Caco-2 (cell line): ENCODE measurements at regions not wholly inside any gene's neighbourhood (a gene's known extent, or its start where the extent isn't known, plus 50 kb on each side); places are given as distances from the start of the nearest gene placed in this dataset.

Experiments used
- BruUV-seq: library from RNA; stranded (reverse); fragments of 400-500 nt; replicated peaks from 2 replicates; lab custom pipeline; 2021; lab: Mats Ljungman, UMichigan
- CTCF ChIA-PET: fragments of 300-600 bp; sonication (Branson Sonifier 250); formaldehyde crosslinking; loops from one replicate; lab custom pipeline; 2022; ENCODE audit warnings: antibody characterized with exemption; lab: Charles Lee
- POLR2A ChIA-PET: fragments of 300-600 bp; sonication (Branson Sonifier 250); formaldehyde crosslinking; loops from one replicate; lab custom pipeline; 2022; ENCODE audit warnings: antibody characterized with exemption; lab: Charles Lee
- DNase-seq, 2 experiments: peaks; one replicate each; pipeline versions ENCODE4 v3.0.0 to v3.0.0-alpha.2; 2020 to 2022
- H3K27me3 ChIP-seq: replicated peaks from 2 replicates; pipeline ENCODE4 v1.6.0; 2011; ENCODE audit warnings: low read length; ENCODE audit not compliant: control insufficient read depth, insufficient read depth
- H3K36me3 ChIP-seq: 2 replicates; pipeline ENCODE4 v1.5.1; 2011; ENCODE audit warnings: low read length; ENCODE audit not compliant: control insufficient read depth, insufficient read depth
- H3K4me1 ChIP-seq: fragments of 250-450 bp; sonication (Bioruptor Pico); 2 replicates; pipeline ENCODE4 v1.5.1; 2020; ENCODE audit warnings: mild to moderate bottlenecking
- H3K4me3 ChIP-seq: 2 replicates; pipeline ENCODE4 v1.5.1; 2011; ENCODE audit warnings: low read depth, mild to moderate bottlenecking, control low read depth, low read length
- H3K9me3 ChIP-seq: fragments of 250-450 bp; sonication (Bioruptor Pico); 2 replicates; pipeline ENCODE4 v1.5.1; 2020; ENCODE audit warnings: mild to moderate bottlenecking, moderate library complexity
- H3K27ac Mint-ChIP-seq: one replicate; pipeline ENCODE4 v1.8.0; 2022; ENCODE audit warnings: mixed read lengths; ENCODE audit not compliant: unreplicated experiment
- H3K27me3 Mint-ChIP-seq: one replicate; pipeline ENCODE4 v1.8.0; 2022; ENCODE audit warnings: mixed read lengths; ENCODE audit not compliant: insufficient read depth, unreplicated experiment
- H3K36me3 Mint-ChIP-seq: one replicate; pipeline ENCODE4 v1.8.0; 2022; ENCODE audit warnings: mild to moderate bottlenecking, mixed read lengths; ENCODE audit not compliant: insufficient read depth, unreplicated experiment
- H3K4me1 Mint-ChIP-seq: one replicate; pipeline ENCODE4 v1.8.0; 2022; ENCODE audit warnings: low read depth, mixed read lengths; ENCODE audit not compliant: unreplicated experiment
- H3K4me3 Mint-ChIP-seq: one replicate; pipeline ENCODE4 v1.8.0; 2022; ENCODE audit warnings: mild to moderate bottlenecking, moderate library complexity, mixed read lengths; ENCODE audit not compliant: unreplicated experiment
- H3K9me3 Mint-ChIP-seq: one replicate; pipeline ENCODE4 v1.8.0; 2022; ENCODE audit warnings: mixed read lengths; ENCODE audit not compliant: unreplicated experiment
- intact Hi-C: fragments of 100-400 bp; cut with micrococcal nuclease; formaldehyde crosslinking; loops from one replicate; pipeline ENCODE4 v1.10.0; 2022; ENCODE audit not compliant: unreplicated experiment
- TF ChIP-seq, protein P1 (sequence below), 2 experiments: fragments of 200-600 bp in 1 of 2; IDR thresholded peaks; 1 replicate in 1 of 2; 2 replicates in 1 of 2; pipeline versions ENCODE4 v1.5.1 to v1.8.0; 2011 to 2022; ENCODE audit warnings: antibody characterized with exemption in 1 of 2, control low read depth in 1 of 2, inconsistent platforms in 1 of 2, low read depth in 1 of 2, low read length in 1 of 2, mild to moderate bottlenecking in 1 of 2, moderate library complexity in 1 of 2; ENCODE audit not compliant: insufficient read depth in 1 of 2, severe bottlenecking in 1 of 2, unreplicated experiment in 1 of 2

GRCh38 chr6:51396583-51396982 is 577.9 kb downstream of the TFAP2B start:
- DNase-seq = no peak
- TF ChIP-seq, protein P1, sequence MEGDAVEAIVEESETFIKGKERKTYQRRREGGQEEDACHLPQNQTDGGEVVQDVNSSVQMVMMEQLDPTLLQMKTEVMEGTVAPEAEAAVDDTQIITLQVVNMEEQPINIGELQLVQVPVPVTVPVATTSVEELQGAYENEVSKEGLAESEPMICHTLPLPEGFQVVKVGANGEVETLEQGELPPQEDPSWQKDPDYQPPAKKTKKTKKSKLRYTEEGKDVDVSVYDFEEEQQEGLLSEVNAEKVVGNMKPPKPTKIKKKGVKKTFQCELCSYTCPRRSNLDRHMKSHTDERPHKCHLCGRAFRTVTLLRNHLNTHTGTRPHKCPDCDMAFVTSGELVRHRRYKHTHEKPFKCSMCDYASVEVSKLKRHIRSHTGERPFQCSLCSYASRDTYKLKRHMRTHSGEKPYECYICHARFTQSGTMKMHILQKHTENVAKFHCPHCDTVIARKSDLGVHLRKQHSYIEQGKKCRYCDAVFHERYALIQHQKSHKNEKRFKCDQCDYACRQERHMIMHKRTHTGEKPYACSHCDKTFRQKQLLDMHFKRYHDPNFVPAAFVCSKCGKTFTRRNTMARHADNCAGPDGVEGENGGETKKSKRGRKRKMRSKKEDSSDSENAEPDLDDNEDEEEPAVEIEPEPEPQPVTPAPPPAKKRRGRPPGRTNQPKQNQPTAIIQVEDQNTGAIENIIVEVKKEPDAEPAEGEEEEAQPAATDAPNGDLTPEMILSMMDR (IDR thresholded peaks at IDR 0.05; ENCODE audit: insufficient read depth in 1 of 2, low read depth in 1 of 2, low read length in 1 of 2, severe bottlenecking in 1 of 2, unreplicated experiment in 1 of 2) = no peak
- H3K4me3 ChIP-seq = no peak overlapping the region
- POLR2A ChIA-PET = no interaction called here
- no peaks in the 10 kb centered on the region for H3K36me3 Mint-ChIP-seq
- H3K4me1 Mint-ChIP-seq = no peaks in the 10 kb centered on the region
- no peaks in the 10 kb centered on the region for H3K36me3 ChIP-seq
- H3K27me3 ChIP-seq = no peaks in the 10 kb centered on the region
- H3K4me3 Mint-ChIP-seq = no peak overlapping the region
- CTCF ChIA-PET = no interaction called here
- no peaks in the 10 kb centered on the region for H3K9me3 ChIP-seq
- H3K9me3 Mint-ChIP-seq = no peaks in the 10 kb centered on the region
- H3K27me3 Mint-ChIP-seq = no peaks in the 10 kb centered on the region
- no TSS peak for BruUV-seq
- no peak overlapping the region for H3K27ac Mint-ChIP-seq
- intact Hi-C loops = loop anchor here (5.0 kb wide), 1 partner anchor 146 kb away; no protein-coding TSS in a partner anchor
- no peaks in the 10 kb centered on the region for H3K4me1 ChIP-seq

DNA sequence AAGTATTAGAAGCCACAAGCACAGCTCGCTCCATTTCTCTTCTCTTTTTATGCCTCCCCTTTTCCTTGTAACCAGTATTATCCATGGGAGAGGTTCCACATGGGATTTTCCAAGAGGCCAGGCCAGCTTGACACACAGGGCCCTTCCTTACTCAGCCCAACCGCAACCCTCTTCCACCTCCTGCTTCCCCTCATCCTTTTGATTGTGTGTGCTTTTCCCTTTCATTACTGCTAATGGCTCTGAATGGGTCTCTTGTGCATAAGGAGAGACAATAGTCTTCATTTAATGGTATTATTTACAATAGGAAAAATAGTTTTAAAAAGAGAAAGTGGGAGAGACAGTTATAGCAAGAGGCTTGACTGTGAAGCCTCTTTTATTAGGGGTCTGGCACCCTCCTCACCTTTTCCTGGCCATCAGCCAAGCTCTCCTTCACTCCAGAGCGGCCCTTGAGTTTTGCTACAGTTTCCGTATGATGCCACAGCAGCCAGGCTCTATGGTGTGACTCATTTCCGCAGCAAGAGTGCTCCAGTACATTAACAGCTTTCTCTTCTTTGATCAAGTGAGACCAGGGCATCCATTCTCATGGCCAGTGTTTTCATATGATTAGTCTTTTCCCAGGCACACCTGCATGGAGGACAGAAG is 579.5 kb downstream of the TFAP2B start:
- H3K4me1 ChIP-seq = no peaks in the 10 kb centered on the region
- H3K4me3 Mint-ChIP-seq = no peak overlapping the region
- CTCF ChIA-PET = no interaction called here
- H3K36me3 ChIP-seq = no peaks in the 10 kb centered on the region
- no peak overlapping the region for H3K4me3 ChIP-seq
- H3K27me3 Mint-ChIP-seq = no peaks in the 10 kb centered on the region
- no peaks in the 10 kb centered on the region for H3K9me3 ChIP-seq
- H3K27ac Mint-ChIP-seq = no peak overlapping the region
- BruUV-seq = no TSS peak
- H3K36me3 Mint-ChIP-seq = no peaks in the 10 kb centered on the region
- no peaks in the 10 kb centered on the region for H3K9me3 Mint-ChIP-seq
- H3K4me1 Mint-ChIP-seq = no peaks in the 10 kb centered on the region
- intact Hi-C loops = loop anchor here (5.0 kb wide), 1 partner anchor 144 kb away; no protein-coding TSS in a partner anchor
- DNase-seq = no peak
- no peaks in the 10 kb centered on the region for H3K27me3 ChIP-seq
- TF ChIP-seq, protein P1 (IDR thresholded peaks at IDR 0.05; ENCODE audit: insufficient read depth in 1 of 2, low read depth in 1 of 2, low read length in 1 of 2, severe bottlenecking in 1 of 2, unreplicated experiment in 1 of 2) = no peak
- POLR2A ChIA-PET = no interaction called here

GRCh38 chr6:51398793-51399192 is 580.1 kb downstream of the TFAP2B start:
- DNase-seq = peak; percentile 17 to 34

More at GRCh38 chr6:51398793-51399192, 580.1 kb downstream of the TFAP2B start:
- Histone ChIP-seq H3K9me3 (no peaks in the 10 kb centered on the region), H3K4me1 (no peaks in the 10 kb centered on the region), H3K27me3 (no peaks in the 10 kb centered on the region), H3K4me3 (no peak overlapping the region), H3K36me3 (no peaks in the 10 kb centered on the region)
- ChIA-PET POLR2A (no interaction called here), CTCF (no interaction called here)
- no TSS peak for BruUV-seq
- H3K4me3 Mint-ChIP-seq = no peak overlapping the region
- TF ChIP-seq, protein P1 (IDR thresholded peaks at IDR 0.05; ENCODE audit: insufficient read depth in 1 of 2, low read depth in 1 of 2, low read length in 1 of 2, severe bottlenecking in 1 of 2, unreplicated experiment in 1 of 2) = no peak
- H3K27ac Mint-ChIP-seq = no peak overlapping the region
- intact Hi-C loops = loop anchor here (5.0 kb wide), 1 partner anchor 144 kb away; no protein-coding TSS in a partner anchor
- H3K4me1 Mint-ChIP-seq = no peaks in the 10 kb centered on the region
- H3K36me3 Mint-ChIP-seq = no peaks in the 10 kb centered on the region
- H3K9me3 Mint-ChIP-seq = no peaks in the 10 kb centered on the region
- H3K27me3 Mint-ChIP-seq = no peaks in the 10 kb centered on the region
